ENCODE measurements at regions not wholly inside any gene's neighbourhood (a gene's known extent, or its start where the extent isn't known, plus 50 kb on each side); places are given as distances from the start of the nearest gene placed in this dataset.

DNA sequence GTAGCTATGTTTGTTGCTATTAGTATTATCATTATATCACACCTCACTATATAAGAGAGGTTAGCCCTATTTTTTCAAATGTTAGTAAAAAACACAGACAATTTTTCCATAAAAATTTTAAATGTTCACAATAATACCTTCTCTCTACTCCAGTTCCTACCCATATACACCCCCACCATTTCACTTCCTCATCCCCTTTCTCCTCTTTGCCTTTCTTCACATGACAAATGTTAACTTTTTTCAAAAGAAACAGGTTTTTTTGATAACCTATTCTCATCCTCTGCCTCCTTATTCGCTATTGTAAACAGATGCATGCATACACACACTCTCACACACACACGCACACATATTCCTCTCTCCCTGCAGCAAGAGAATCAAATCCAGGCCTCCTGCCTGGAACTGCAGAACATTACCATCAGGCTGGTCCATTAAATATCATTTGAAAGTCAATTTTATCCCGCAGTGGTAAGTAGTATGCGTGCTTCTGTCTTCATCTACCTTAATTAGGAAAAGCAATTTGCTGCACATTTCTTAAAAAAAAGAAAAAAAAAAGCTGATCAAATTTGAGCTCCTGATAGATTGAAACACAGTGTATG, 55.5 kb downstream of the MID1IP1 start:
- no peak for DNase-seq (ENCODE audit: low spot score)

DNA sequence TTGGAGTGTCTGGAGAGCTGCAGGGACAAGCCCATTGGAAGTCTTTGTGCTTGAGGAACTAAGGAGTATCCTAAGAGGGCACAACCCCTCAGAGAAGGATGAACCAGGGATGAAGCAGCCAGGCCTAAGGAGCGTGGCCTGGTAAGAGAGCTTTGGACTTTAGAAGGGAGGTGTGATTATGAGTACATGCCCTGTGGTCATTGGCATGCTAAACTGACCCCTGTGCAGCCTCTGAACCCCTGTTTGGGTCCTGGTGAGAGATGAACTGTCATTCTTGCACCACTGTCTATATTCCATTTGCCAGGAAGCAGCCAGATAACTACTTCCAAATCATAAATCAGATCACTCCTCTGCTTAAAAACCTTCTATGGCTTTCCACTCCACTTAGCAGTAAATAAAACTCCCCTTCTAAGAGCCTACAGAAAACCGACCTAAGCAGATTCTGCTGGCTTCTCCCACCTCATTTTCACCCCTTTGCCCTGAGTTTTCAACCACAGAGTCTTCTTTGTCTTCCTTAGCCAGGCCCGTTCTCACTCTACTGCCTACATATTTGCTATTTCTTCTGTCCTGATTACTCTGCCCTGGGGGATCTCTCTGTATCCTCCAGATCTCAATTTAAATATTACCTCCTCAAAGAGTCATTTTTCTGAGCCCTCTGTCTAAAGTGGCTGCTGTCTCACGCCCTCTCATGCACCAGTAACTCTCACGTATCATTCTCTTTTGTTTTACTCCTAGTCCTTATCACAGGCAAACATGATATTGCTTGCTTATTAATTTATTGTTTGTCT, 56.7 kb downstream of the MID1IP1 start:
- DNase-seq (ENCODE audit: low spot score): no peak

GRCh38 chrX:38859602-38860001, 58.3 kb downstream of the MID1IP1 start:
- DNase-seq (ENCODE audit: low spot score): no peak

DNA sequence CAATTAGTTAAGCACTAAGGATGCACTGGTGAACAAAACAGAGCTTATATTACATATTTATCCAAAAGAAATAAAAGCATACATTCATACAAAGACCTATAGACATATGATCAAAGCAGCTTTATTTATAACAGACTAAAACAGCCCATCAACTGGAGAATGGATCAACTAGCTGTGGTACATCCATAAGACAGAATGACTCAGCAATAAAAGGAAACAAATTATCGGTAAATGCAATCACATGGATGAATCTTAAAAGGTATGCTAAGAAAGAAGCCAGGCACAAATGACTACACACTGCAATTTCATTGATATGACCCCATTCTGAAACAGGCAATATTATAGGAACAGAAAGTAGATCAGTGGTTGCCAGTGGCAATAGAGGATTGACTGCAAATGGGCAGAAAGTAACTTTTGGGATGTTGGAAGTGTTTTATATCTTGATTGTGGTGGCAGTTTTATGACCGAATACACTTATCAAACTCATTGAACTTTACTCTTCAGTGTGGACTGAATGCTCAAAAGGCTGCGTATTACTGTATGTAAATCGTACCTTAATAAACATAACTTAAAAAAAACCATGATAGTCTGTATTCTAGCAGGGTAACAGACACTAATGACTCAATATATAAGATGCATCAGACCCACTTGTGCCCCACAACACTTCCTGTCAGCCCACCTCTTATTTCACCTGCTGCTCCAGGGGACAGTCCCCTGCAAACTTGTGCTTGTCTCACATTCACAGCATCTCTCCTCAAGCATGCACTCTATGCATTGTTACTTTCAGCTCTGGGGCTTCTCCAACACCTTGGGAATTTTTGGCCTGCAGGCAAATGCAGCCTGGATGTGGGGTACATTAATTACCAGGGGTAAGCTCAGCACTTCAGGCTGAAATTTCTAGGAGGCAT, 59.1 kb downstream of the MID1IP1 start:
- no peak for DNase-seq (ENCODE audit: low spot score)

- DNase-seq (ENCODE audit: low spot score): no peak
Measured at GRCh38 chrX:38861489-38861888, 60.2 kb downstream of the MID1IP1 start.

- no peak for DNase-seq (ENCODE audit: low spot score)
Measured at GRCh38 chrX:38862100-38862499, 60.8 kb downstream of the MID1IP1 start.

DNA sequence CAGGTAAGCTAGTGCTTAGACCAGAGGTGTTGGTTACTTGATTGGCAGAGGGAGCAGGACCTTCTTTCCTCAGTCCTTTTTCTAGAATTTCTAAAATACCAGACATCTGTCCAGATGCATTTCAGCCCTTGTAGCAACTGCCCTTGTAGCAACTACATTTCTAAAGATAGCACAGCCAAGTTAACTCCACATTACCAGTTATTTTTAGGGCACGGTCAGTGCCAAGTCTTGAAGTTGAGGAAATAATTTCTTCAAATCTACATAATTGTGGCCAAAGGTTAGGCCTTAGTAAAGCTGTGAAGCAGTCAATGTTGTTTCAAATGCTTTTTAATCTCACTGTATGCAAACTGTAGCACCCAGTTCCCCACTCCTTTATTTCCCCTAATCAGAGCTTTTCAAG, 62.9 kb downstream of the MID1IP1 start:
- DNase-seq (ENCODE audit: low spot score): no peak

GRCh38 chrX:38868321-38868720, 67.1 kb downstream of the MID1IP1 start:
- DNase-seq (ENCODE audit: low spot score): no peak

GRCh38 chrX:38868941-38869401, 67.7 kb downstream of the MID1IP1 start:
- DNase-seq (ENCODE audit: low spot score): no peak

GRCh38 chrX:38870361-38870895, 69.2 kb downstream of the MID1IP1 start:
- DNase-seq (ENCODE audit: low spot score): no peak

GRCh38 chrX:38871129-38872029, 70.1 kb downstream of the MID1IP1 start:
- no peak for DNase-seq (ENCODE audit: low spot score)

DNA sequence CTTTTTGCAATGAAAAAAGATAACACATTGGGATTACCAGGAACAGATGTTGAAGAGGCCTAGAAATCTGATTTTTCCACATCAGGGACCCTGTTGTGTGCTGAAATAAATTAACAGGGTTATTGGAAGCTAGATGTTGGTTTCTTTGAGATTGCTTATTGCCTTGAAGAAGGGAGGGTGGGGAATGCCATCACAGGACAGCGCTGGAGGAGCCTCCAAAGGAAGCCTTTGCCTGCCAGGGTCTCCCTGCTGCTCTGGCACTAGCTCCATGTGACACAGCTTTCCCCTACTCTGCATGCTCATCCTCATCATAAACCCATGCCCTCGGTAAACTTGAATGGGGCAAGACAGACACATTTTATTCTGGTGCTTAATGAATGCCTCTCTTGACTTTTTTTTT, 76.1 kb downstream of the MID1IP1 start:
- no peak for DNase-seq (ENCODE audit: low spot score)

DNA sequence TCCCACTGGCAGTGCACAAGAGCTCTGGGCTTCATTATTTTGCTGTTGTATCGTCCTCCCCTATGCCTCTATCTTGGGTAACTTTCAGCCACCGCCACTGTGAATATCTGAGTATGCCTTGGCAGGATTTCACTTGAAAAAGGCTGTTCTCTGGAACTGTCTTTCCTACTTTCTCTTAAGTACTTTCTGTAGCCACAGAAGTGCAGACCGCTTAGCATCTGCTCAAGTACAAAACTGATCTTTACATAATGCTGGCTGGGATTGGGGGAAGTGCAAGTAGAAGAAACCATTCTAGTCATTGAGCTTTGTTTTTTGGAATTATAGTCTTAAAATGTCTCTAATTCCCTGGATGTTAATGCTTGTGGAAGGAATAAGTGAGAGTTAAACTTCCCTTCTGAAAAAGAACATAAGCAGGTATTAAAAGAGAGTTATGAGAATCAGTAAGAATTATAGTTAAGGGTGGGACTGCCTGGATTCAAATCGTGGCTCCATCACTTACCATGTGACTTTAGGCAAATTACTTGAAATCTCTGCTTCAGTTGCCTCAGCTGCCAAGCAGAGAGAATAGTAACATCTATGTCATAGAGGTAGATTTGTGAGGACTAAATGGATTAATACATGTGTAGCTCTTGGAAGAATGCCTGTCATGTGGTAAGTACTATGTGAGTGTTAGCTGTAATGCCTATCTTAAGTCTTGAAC, 77.5 kb downstream of the MID1IP1 start:
- DNase-seq (ENCODE audit: low spot score): no peak

GRCh38 chrX:38879631-38880220, 78.5 kb downstream of the MID1IP1 start:
- no peak for DNase-seq (ENCODE audit: low spot score)

- DNase-seq (ENCODE audit: low spot score): no peak
Measured at GRCh38 chrX:38880296-38880854, 79.1 kb downstream of the MID1IP1 start.

DNA sequence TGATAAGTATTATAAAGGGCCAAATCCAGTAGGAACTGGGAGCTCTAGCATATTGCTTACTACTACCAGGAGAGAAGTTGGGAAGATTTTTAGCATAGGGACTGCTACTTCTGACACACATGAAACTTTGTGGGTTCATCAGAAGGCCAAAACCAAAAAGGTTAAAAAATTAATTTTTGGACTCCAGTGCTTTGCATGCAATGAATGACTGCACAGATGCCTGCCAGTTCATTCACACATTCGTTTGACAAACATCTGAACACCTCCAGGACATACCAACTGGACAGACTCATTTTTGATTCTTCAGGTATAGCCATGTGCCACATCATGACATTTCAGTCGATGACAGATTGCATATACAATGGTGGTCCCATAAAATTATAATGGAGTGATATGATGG, 79.8 kb downstream of the MID1IP1 start:
- DNase-seq (ENCODE audit: low spot score): no peak

GRCh38 chrX:38881727-38882126, 80.5 kb downstream of the MID1IP1 start:
- no peak for DNase-seq (ENCODE audit: low spot score)

DNA sequence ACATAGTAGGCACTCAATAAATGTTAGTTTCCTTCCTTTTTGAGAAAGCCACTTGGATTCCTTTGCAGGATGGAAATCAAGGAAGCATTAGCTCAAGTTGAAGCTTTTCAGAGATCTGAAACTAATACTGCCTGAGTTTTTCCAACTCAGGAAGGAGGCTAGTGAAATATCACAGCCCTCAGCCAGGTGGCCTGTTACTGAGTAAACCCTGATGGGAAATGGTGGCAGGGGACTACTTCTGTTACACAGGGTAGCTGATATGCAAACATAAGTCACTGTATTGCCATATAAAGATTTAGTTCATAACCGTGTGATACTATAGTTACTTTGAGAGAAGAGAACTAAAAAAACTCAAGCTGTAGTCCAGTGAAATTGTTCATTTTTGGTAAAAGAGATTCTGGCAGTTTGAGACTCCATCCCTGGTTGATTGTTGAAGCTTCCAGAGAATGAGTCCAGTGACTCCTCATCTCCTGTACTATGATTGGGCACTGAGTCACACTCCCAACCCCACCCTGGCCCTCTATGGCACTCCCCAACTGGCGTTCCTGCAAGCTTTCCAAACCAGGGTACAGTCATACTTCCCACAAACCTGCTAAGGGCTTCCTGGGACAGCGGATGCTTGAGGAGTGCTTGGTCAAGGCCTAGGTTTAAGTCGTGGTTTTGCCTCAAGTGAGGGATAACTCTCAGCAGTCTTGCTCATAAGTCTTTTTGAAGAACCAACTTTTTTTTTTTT, 81.8 kb downstream of the MID1IP1 start:
- no peak for DNase-seq (ENCODE audit: low spot score)

DNA sequence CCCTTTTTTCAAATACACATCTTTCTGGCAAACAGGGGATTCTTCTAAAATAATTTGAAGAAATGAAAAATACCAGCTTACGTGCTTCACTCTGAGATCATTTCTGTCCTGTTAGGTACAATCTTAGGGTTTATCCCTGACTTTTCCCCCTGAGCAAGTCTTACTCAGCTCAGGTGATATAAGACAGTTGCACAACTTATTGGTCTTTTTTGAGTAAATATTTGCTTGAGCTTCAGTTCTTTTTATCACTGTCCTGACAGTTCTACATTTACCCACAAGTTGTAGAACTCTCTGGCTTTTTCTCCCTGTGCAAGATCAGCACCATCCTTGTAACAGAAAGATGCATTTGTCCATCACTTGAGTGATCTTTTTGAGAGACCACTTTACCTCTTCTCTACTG, 84.9 kb downstream of the MID1IP1 start:
- no peak for DNase-seq (ENCODE audit: low spot score)
